ENCODE measurements at regions not wholly inside any gene's neighbourhood (a gene's known extent, or its start where the extent isn't known, plus 50 kb on each side); places are given as distances from the start of the nearest gene placed in this dataset.

DNA sequence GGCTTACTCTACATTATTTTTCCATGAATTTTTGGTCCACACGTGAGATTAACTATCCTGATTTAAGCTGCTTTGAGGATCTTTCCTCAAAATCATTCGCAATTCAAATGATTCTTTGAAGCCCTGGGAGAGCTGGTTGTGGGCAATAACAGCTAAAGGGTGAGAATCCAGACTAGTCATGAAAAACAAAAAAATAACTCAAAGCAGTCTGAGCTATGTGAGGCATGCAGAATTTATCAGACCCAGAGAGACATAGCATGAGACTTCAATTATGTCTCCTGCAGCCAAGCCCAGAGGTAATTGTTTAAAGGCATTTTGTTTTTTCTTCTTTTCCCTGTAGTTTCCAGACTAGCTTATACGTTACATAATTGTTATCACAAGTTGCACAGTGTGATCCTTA lies 517.3 kb upstream of the PTCHD4 start:
- ChIA-PET POLR2A (no interaction called here), CTCF (ENCODE audit: low intra/inter-chr PET ratio, low total read pairs) (no interaction called here)
- Histone ChIP-seq H2AFZ (ENCODE audit: low read length) (no peak overlapping the region), H3K4me2 (ENCODE audit: low read depth, low read length) (no peak overlapping the region), H4K20me1 (ENCODE audit: insufficient read depth, low read length) (no peaks in the 10 kb centered on the region), H3K4me3 (replicated peaks in 1 of 3; ENCODE audit: insufficient read depth in 1 of 3, low read depth in 2 of 3, low read length in 3 of 3) (no peak overlapping the region), H3K9ac (ENCODE audit: insufficient read depth, low read depth, low read length) (no peak overlapping the region), H3K36me3 (replicated peaks in 1 of 2; ENCODE audit: control insufficient read depth in 1 of 2, insufficient read depth in 2 of 2, low read length in 2 of 2) (no peaks in the 10 kb centered on the region), H3K9me3 (ENCODE audit: low read length) (no peaks in the 10 kb centered on the region), H3K79me2 (ENCODE audit: insufficient read depth, low read length) (no peaks in the 10 kb centered on the region), H3K27me3 (ENCODE audit: control insufficient read depth in 1 of 2, insufficient read depth in 2 of 2, low read length in 2 of 2) (no peaks in the 10 kb centered on the region), H3K4me1 (ENCODE audit: insufficient read depth, low read length) (no peaks in the 10 kb centered on the region), H3K27ac (ENCODE audit: extremely low read length, insufficient read depth, low read length) (no peak overlapping the region)
- no peak for DNase-seq (ENCODE audit: low spot score)
- BruUV-seq (replicated peaks): no TSS peak
- no peak for FAIRE-seq
- ATAC-seq: no peak
- intact Hi-C loops (cut with micrococcal nuclease; ENCODE audit: unreplicated experiment): no loop called here
- in situ Hi-C loops (cut with HindIII; ENCODE audit: extremely low pct_ligation_motif_present, low pct_unique_long_range_greater_than_20kb): no loop called here
- 2% methylated on average over 3 of the region's 3 CpGs for WGBS (ENCODE audit: low lambda C conversion rate)
- TF ChIP-seq PTBP1 (IDR thresholded peaks at IDR 0.05; ENCODE audit: low read depth, low read length, poor library complexity, severe bottlenecking): no peak
- TF ChIP-seq SMYD3 (CRISPR knock-in tag; IDR thresholded peaks at IDR 0.05): no peak
- TF ChIP-seq ZNF567 (CRISPR knock-in tag; IDR thresholded peaks at IDR 0.05; ENCODE audit: borderline replicate concordance): no peak
- no peak for TF ChIP-seq POLR2A (IDR thresholded peaks at IDR 0.05; ENCODE audit: insufficient read depth in 1 of 2, low read depth in 2 of 2, low read length in 2 of 2)
- TF ChIP-seq TEAD3 (CRISPR knock-in tag; optimal IDR thresholded peaks at IDR 0.05; ENCODE audit: borderline replicate concordance): no peak
- TF ChIP-seq, protein P1, sequence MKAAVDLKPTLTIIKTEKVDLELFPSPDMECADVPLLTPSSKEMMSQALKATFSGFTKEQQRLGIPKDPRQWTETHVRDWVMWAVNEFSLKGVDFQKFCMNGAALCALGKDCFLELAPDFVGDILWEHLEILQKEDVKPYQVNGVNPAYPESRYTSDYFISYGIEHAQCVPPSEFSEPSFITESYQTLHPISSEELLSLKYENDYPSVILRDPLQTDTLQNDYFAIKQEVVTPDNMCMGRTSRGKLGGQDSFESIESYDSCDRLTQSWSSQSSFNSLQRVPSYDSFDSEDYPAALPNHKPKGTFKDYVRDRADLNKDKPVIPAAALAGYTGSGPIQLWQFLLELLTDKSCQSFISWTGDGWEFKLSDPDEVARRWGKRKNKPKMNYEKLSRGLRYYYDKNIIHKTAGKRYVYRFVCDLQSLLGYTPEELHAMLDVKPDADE (CRISPR knock-in tag; IDR thresholded peaks at IDR 0.05): no peak
- no peak for TF ChIP-seq MLLT10 (CRISPR knock-in tag; IDR thresholded peaks at IDR 0.05)
- TF ChIP-seq SRSF9 (IDR thresholded peaks at IDR 0.05; ENCODE audit: borderline replicate concordance, insufficient read depth, low read depth, low read length, poor library complexity, severe bottlenecking): no peak

DNA sequence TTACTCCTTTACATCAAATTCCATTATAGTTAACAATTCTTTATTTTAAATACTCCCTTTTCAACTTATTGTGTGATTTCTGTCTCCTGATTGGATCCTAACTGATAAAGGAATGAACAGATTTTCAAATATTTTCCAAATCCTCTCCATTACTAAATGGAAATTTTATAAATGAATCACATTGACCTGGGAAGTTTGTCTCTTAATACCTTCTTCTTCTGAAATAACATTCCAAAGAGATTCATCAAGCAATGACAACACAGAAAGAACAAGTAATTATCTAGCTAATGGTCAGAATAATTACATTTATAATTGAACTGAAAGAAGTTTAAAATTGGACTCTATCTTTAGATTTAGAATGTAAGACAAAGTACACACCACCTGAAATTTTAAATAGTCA lies 515.4 kb upstream of the PTCHD4 start:
- Histone ChIP-seq H3K79me2 (ENCODE audit: insufficient read depth, low read length) (no peaks in the 10 kb centered on the region), H3K9me3 (ENCODE audit: low read length) (no peaks in the 10 kb centered on the region), H4K20me1 (ENCODE audit: insufficient read depth, low read length) (no peaks in the 10 kb centered on the region), H2AFZ (ENCODE audit: low read length) (no peak overlapping the region), H3K4me3 (replicated peaks in 1 of 3; ENCODE audit: insufficient read depth in 1 of 3, low read depth in 2 of 3, low read length in 3 of 3) (no peak overlapping the region), H3K4me2 (ENCODE audit: low read depth, low read length) (no peak overlapping the region), H3K4me1 (ENCODE audit: insufficient read depth, low read length) (no peaks in the 10 kb centered on the region), H3K9ac (ENCODE audit: insufficient read depth, low read depth, low read length) (no peak overlapping the region), H3K27ac (ENCODE audit: extremely low read length, insufficient read depth, low read length) (no peak overlapping the region), H3K27me3 (ENCODE audit: control insufficient read depth in 1 of 2, insufficient read depth in 2 of 2, low read length in 2 of 2) (no peaks in the 10 kb centered on the region), H3K36me3 (replicated peaks in 1 of 2; ENCODE audit: control insufficient read depth in 1 of 2, insufficient read depth in 2 of 2, low read length in 2 of 2) (no peaks in the 10 kb centered on the region)
- CTCF ChIA-PET (ENCODE audit: low intra/inter-chr PET ratio, low total read pairs): no interaction called here
- ATAC-seq (no peak), FAIRE-seq (no peak), DNase-seq (ENCODE audit: low spot score) (no peak)
- in situ Hi-C loops (cut with HindIII; ENCODE audit: extremely low pct_ligation_motif_present, low pct_unique_long_range_greater_than_20kb): no loop called here
- intact Hi-C loops (cut with micrococcal nuclease; ENCODE audit: unreplicated experiment): no loop called here
- POLR2A ChIA-PET: no interaction called here
- no TSS peak for BruUV-seq (replicated peaks)
- TF ChIP-seq, protein P2, sequence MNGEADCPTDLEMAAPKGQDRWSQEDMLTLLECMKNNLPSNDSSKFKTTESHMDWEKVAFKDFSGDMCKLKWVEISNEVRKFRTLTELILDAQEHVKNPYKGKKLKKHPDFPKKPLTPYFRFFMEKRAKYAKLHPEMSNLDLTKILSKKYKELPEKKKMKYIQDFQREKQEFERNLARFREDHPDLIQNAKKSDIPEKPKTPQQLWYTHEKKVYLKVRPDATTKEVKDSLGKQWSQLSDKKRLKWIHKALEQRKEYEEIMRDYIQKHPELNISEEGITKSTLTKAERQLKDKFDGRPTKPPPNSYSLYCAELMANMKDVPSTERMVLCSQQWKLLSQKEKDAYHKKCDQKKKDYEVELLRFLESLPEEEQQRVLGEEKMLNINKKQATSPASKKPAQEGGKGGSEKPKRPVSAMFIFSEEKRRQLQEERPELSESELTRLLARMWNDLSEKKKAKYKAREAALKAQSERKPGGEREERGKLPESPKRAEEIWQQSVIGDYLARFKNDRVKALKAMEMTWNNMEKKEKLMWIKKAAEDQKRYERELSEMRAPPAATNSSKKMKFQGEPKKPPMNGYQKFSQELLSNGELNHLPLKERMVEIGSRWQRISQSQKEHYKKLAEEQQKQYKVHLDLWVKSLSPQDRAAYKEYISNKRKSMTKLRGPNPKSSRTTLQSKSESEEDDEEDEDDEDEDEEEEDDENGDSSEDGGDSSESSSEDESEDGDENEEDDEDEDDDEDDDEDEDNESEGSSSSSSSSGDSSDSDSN (CRISPR knock-in tag; IDR thresholded peaks at IDR 0.05): no peak
- TF ChIP-seq NFYB (CRISPR knock-in tag; IDR thresholded peaks at IDR 0.05) (no peak), REL (CRISPR knock-in tag; conservative IDR thresholded peaks at IDR 0.05) (no peak), ARHGAP35 (CRISPR knock-in tag; IDR thresholded peaks at IDR 0.05; ENCODE audit: borderline replicate concordance) (no peak), SRF (IDR thresholded peaks at IDR 0.05; ENCODE audit: low read depth, low read length) (no peak)
- TF ChIP-seq, protein P3, sequence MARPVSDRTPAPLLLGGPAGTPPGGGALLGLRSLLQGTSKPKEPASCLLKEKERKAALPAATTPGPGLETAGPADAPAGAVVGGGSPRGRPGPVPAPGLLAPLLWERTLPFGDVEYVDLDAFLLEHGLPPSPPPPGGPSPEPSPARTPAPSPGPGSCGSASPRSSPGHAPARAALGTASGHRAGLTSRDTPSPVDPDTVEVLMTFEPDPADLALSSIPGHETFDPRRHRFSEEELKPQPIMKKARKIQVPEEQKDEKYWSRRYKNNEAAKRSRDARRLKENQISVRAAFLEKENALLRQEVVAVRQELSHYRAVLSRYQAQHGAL (CRISPR knock-in tag; IDR thresholded peaks at IDR 0.05; ENCODE audit: not compliant biosample characterization): no peak
- TF ChIP-seq, protein P4, sequence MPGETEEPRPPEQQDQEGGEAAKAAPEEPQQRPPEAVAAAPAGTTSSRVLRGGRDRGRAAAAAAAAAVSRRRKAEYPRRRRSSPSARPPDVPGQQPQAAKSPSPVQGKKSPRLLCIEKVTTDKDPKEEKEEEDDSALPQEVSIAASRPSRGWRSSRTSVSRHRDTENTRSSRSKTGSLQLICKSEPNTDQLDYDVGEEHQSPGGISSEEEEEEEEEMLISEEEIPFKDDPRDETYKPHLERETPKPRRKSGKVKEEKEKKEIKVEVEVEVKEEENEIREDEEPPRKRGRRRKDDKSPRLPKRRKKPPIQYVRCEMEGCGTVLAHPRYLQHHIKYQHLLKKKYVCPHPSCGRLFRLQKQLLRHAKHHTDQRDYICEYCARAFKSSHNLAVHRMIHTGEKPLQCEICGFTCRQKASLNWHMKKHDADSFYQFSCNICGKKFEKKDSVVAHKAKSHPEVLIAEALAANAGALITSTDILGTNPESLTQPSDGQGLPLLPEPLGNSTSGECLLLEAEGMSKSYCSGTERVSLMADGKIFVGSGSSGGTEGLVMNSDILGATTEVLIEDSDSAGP (CRISPR knock-in tag; IDR thresholded peaks at IDR 0.05; ENCODE audit: borderline replicate concordance): no peak
